SK-N-SH (cell line): ENCODE measurements at regions not wholly inside any gene's neighbourhood (a gene's known extent, or its start where the extent isn't known, plus 50 kb on each side); places are given as distances from the start of the nearest gene placed in this dataset.

ENCODE experiments used
- CTCF ChIA-PET: fragments of 300-600, 350-600 bp; formaldehyde crosslinking; extraction: SDS; loops from one replicate; lab custom pipeline; 2021; lab: Yijun Ruan, JAX
- POLR2A ChIA-PET: fragments of 350-600 bp; sonication (Branson Sonifier 250); formaldehyde crosslinking; extraction: SDS; loops from one replicate; lab custom pipeline; 2020; ENCODE audit warnings: antibody characterized with exemption, inconsistent platforms; lab: Yijun Ruan, JAX
- DNase-seq: peaks from one replicate; pipeline ENCODE4 v3.0.0; 2012
- H2AFZ ChIP-seq: fragments of 200-600 bp; sonication (generic); 2 replicates; pipeline ENCODE4 v1.8.1; 2016; ENCODE audit warnings: antibody characterized with exemption, mild to moderate bottlenecking, low read depth
- H3F3A ChIP-seq: fragments of 200-600 bp; sonication (generic); replicated peaks from 2 replicates; pipeline ENCODE3; 2016; ENCODE audit warnings: antibody characterized with exemption, mild to moderate bottlenecking; ENCODE audit not compliant: insufficient read depth
- H3K27ac ChIP-seq, 2 experiments: fragments of 200-500 bp in 1 of 2; fragments of 200-600 bp in 1 of 2; sonication (Bioruptor generic) in 1 of 2; sonication (generic), shearing (Covaris generic) in 1 of 2; 2 replicates each; pipeline versions ENCODE4 v1.5.1 to v1.6.1; 2014 to 2016; ENCODE audit warnings: low read depth in 2 of 2, inconsistent platforms in 1 of 2, low read length in 1 of 2, mild to moderate bottlenecking in 1 of 2, mixed read lengths in 1 of 2
- H3K27me3 ChIP-seq: fragments of 200-600 bp; sonication (generic), shearing (Covaris generic); 2 replicates; pipeline ENCODE4 v1.6.1; 2016; ENCODE audit warnings: mixed run types; ENCODE audit not compliant: insufficient read depth
- H3K36me3 ChIP-seq, 2 experiments: fragments of 200-500 bp in 1 of 2; fragments of 200-600 bp in 1 of 2; sonication (Bioruptor generic) in 1 of 2; sonication (generic) in 1 of 2; replicated peaks in 1 of 2; 2 replicates each; pipeline versions ENCODE3 to v1.5.1; 2014 to 2016; ENCODE audit warnings: low read length in 1 of 2, mild to moderate bottlenecking in 1 of 2; ENCODE audit not compliant: insufficient read depth in 2 of 2, control insufficient read depth in 1 of 2
- H3K4me1 ChIP-seq, 2 experiments: fragments of 200-500 bp in 1 of 2; fragments of 200-600 bp in 1 of 2; sonication (Bioruptor generic) in 1 of 2; sonication (generic), shearing (Covaris generic) in 1 of 2; 2 replicates each; pipeline versions ENCODE4 v1.5.1 to v1.6.1; 2014 to 2016; ENCODE audit warnings: low read depth in 1 of 2, low read length in 1 of 2, mixed run types in 1 of 2; ENCODE audit not compliant: insufficient read depth in 2 of 2, control insufficient read depth in 1 of 2
- H3K4me2 ChIP-seq: fragments of 200-600 bp; sonication (generic), shearing (Covaris generic); 2 replicates; pipeline ENCODE4 v1.6.1; 2017; ENCODE audit warnings: mixed run types
- H3K4me3 ChIP-seq, 2 experiments: fragments of 200-500 bp in 1 of 2; fragments of 200-600 bp in 1 of 2; sonication (Bioruptor generic) in 1 of 2; sonication (generic), shearing (Covaris generic) in 1 of 2; 2 replicates each; pipeline versions ENCODE4 v1.5.1 to v1.8.1; 2014 to 2016; ENCODE audit warnings: low read depth in 2 of 2, inconsistent platforms in 1 of 2, low read length in 1 of 2, mild to moderate bottlenecking in 1 of 2, mixed read lengths in 1 of 2, moderate library complexity in 1 of 2
- H3K79me2 ChIP-seq: fragments of 200-600 bp; sonication (generic); 2 replicates; pipeline ENCODE4 v1.8.1; 2017; ENCODE audit warnings: mild to moderate bottlenecking; ENCODE audit not compliant: insufficient read depth
- H3K9ac ChIP-seq: fragments of 200-600 bp; sonication (generic); 2 replicates; pipeline ENCODE4 v1.6.1; 2017; ENCODE audit warnings: mixed run types
- H3K9me2 ChIP-seq: fragments of 200-600 bp; sonication (generic); 2 replicates; pipeline ENCODE4 v1.6.1; 2017; ENCODE audit warnings: mixed run types
- H3K9me3 ChIP-seq: fragments of 200-600 bp; sonication (generic); 2 replicates; pipeline ENCODE4 v1.6.1; 2017; ENCODE audit warnings: mixed run types, mild to moderate bottlenecking, moderate library complexity
- H4K20me1 ChIP-seq: fragments of 200-600 bp; sonication (generic); 2 replicates; pipeline ENCODE4 v1.6.1; 2017; ENCODE audit warnings: mild to moderate bottlenecking, mixed run types; ENCODE audit not compliant: insufficient read depth
- EP300 ChIP-seq, 2 experiments: IDR thresholded peaks; 2 replicates each; pipeline versions ENCODE4 v1.4.0 to v1.6.1; 2012; ENCODE audit warnings: borderline replicate concordance in 1 of 2, low read depth in 1 of 2, low read length in 1 of 2
- EZH2phosphoT487 ChIP-seq: fragments of 200-600 bp; sonication (generic); IDR thresholded peaks from 2 replicates; pipeline ENCODE4 v1.6.1; 2017; ENCODE audit warnings: low read depth, mixed run types, mild to moderate bottlenecking, antibody characterized with exemption, moderate library complexity, borderline replicate concordance
- FOXJ3 ChIP-seq: sonication (generic); formaldehyde crosslinking; IDR thresholded peaks from 2 replicates; pipeline ENCODE4 v1.5.1; 2020; ENCODE audit warnings: mild to moderate bottlenecking, missing genetic modification reagents
- FOXM1 ChIP-seq: IDR thresholded peaks from 2 replicates; pipeline ENCODE4 v1.4.0; 2012; ENCODE audit warnings: low read depth, mild to moderate bottlenecking
- GABPA ChIP-seq: IDR thresholded peaks from 2 replicates; pipeline ENCODE4 v1.4.0; 2012; ENCODE audit warnings: low read depth, mild to moderate bottlenecking
- GATA2 ChIP-seq: sonication (generic); formaldehyde crosslinking; IDR thresholded peaks from 2 replicates; pipeline ENCODE4 v1.5.0; 2020; ENCODE audit warnings: mild to moderate bottlenecking, missing genetic modification reagents
- MXI1 ChIP-seq: IDR thresholded peaks from 2 replicates; pipeline ENCODE4 v1.6.1; 2012; ENCODE audit warnings: mild to moderate bottlenecking, low read depth, low read length, improper control_type of control experiment
- RCOR1 ChIP-seq: fragments of 150-350 bp; IDR thresholded peaks from 2 replicates; pipeline ENCODE4 v1.6.1; 2017; ENCODE audit warnings: antibody characterized with exemption, low read length
- TEAD4 ChIP-seq: IDR thresholded peaks from 2 replicates; pipeline ENCODE4 v1.4.0; 2012; ENCODE audit warnings: mild to moderate bottlenecking, borderline replicate concordance; ENCODE audit not compliant: insufficient read depth
- WGBS: methylation state at CpG from one replicate; pipeline ENCODE4 v1.1.6; 2017; ENCODE audit warnings: low lambda C conversion rate; 5-methylcytosine and 5-hydroxymethylcytosine counted together
- TF ChIP-seq, protein P1 (sequence below): fragments of 150-350 bp; IDR thresholded peaks from 2 replicates; pipeline ENCODE4 v1.6.1; 2016; ENCODE audit warnings: mild to moderate bottlenecking, low read depth, low read length
- TF ChIP-seq, protein P2 (sequence below): fragments of 150-350 bp; IDR thresholded peaks from 2 replicates; pipeline ENCODE4 v1.6.1; 2017; ENCODE audit warnings: antibody characterized with exemption, low read length, low read depth, borderline replicate concordance
- TF ChIP-seq, protein P3 (sequence below): IDR thresholded peaks from 2 replicates; pipeline ENCODE4 v1.4.0; 2012; ENCODE audit warnings: low read depth, borderline replicate concordance
- TF ChIP-seq, protein P4 (sequence below): fragments of 200-600 bp; sonication (generic); IDR thresholded peaks from 2 replicates; pipeline ENCODE4 v1.6.1; 2017; ENCODE audit warnings: antibody characterized with exemption, mild to moderate bottlenecking, moderate library complexity
- TF ChIP-seq, protein P5 (sequence below): IDR thresholded peaks from 2 replicates; pipeline ENCODE4 v1.6.1; 2012; ENCODE audit warnings: mild to moderate bottlenecking, low read depth, low read length, moderate library complexity

DNA sequence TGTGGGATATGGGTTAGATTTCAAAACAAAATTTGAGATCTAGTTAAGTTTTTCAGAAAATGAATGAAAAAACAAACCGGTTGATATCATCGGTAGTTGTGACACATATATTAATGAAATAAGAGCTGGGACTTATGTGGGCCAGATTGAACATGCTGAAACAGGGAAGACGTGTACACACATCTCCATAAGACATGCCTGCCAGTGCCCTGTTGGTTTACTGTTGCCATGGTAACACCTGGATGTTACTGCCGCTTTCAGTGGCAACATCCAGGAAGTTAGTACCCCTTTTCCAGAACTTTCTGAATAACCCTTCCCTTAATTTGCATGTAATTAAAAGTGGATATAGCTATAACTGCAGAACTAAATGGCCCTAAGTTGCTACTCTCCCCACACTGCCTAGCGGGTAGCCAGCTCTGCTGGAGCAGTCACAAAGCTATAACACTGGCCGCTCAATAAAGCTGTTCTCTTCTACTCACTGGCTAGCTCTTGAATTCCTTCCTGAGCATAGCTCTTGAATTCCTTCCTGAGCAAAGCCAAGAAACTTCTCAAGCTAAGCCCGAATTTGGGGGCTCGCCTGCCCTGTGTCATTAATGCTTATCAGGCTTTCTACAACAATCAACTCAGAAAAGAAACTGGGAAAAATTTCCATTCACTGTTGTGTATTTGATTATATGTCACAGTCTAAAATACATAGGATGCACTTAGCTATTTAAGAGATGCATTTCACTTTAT is 776.3 kb upstream of the CDH7 start:
- CTCF ChIA-PET = interaction anchor here (0.7 kb wide), 1 partner anchor 8 kb away, joined by 3 read pairs; no protein-coding TSS in a partner anchor
- WGBS = 81% methylated on average over 8 of the region's 8 CpGs
- Histone ChIP-seq H3K9me2 (no peaks in the 10 kb centered on the region), H3K79me2 (no peaks in the 10 kb centered on the region), H3K27me3 (no peaks in the 10 kb centered on the region)
- TF ChIP-seq FOXJ3 (no peak), GABPA (no peak), EP300 (IDR thresholded peaks at IDR 0.05; ENCODE audit: borderline replicate concordance in 1 of 2, low read depth in 1 of 2, low read length in 1 of 2) (no peak), MXI1 (no peak), FOXM1 (no peak), TEAD4 (no peak), EZH2phosphoT487 (no peak), RCOR1 (no peak), GATA2 (CRISPR knock-in tag) (no peak)
- TF ChIP-seq, protein P1, sequence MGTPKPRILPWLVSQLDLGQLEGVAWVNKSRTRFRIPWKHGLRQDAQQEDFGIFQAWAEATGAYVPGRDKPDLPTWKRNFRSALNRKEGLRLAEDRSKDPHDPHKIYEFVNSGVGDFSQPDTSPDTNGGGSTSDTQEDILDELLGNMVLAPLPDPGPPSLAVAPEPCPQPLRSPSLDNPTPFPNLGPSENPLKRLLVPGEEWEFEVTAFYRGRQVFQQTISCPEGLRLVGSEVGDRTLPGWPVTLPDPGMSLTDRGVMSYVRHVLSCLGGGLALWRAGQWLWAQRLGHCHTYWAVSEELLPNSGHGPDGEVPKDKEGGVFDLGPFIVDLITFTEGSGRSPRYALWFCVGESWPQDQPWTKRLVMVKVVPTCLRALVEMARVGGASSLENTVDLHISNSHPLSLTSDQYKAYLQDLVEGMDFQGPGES = no peak
- TF ChIP-seq, protein P2, sequence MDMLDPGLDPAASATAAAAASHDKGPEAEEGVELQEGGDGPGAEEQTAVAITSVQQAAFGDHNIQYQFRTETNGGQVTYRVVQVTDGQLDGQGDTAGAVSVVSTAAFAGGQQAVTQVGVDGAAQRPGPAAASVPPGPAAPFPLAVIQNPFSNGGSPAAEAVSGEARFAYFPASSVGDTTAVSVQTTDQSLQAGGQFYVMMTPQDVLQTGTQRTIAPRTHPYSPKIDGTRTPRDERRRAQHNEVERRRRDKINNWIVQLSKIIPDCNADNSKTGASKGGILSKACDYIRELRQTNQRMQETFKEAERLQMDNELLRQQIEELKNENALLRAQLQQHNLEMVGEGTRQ = no peak
- TF ChIP-seq, protein P3, sequence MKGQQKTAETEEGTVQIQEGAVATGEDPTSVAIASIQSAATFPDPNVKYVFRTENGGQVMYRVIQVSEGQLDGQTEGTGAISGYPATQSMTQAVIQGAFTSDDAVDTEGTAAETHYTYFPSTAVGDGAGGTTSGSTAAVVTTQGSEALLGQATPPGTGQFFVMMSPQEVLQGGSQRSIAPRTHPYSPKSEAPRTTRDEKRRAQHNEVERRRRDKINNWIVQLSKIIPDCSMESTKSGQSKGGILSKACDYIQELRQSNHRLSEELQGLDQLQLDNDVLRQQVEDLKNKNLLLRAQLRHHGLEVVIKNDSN = no peak
- TF ChIP-seq, protein P4, sequence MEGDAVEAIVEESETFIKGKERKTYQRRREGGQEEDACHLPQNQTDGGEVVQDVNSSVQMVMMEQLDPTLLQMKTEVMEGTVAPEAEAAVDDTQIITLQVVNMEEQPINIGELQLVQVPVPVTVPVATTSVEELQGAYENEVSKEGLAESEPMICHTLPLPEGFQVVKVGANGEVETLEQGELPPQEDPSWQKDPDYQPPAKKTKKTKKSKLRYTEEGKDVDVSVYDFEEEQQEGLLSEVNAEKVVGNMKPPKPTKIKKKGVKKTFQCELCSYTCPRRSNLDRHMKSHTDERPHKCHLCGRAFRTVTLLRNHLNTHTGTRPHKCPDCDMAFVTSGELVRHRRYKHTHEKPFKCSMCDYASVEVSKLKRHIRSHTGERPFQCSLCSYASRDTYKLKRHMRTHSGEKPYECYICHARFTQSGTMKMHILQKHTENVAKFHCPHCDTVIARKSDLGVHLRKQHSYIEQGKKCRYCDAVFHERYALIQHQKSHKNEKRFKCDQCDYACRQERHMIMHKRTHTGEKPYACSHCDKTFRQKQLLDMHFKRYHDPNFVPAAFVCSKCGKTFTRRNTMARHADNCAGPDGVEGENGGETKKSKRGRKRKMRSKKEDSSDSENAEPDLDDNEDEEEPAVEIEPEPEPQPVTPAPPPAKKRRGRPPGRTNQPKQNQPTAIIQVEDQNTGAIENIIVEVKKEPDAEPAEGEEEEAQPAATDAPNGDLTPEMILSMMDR = no peak
- TF ChIP-seq, protein P5, sequence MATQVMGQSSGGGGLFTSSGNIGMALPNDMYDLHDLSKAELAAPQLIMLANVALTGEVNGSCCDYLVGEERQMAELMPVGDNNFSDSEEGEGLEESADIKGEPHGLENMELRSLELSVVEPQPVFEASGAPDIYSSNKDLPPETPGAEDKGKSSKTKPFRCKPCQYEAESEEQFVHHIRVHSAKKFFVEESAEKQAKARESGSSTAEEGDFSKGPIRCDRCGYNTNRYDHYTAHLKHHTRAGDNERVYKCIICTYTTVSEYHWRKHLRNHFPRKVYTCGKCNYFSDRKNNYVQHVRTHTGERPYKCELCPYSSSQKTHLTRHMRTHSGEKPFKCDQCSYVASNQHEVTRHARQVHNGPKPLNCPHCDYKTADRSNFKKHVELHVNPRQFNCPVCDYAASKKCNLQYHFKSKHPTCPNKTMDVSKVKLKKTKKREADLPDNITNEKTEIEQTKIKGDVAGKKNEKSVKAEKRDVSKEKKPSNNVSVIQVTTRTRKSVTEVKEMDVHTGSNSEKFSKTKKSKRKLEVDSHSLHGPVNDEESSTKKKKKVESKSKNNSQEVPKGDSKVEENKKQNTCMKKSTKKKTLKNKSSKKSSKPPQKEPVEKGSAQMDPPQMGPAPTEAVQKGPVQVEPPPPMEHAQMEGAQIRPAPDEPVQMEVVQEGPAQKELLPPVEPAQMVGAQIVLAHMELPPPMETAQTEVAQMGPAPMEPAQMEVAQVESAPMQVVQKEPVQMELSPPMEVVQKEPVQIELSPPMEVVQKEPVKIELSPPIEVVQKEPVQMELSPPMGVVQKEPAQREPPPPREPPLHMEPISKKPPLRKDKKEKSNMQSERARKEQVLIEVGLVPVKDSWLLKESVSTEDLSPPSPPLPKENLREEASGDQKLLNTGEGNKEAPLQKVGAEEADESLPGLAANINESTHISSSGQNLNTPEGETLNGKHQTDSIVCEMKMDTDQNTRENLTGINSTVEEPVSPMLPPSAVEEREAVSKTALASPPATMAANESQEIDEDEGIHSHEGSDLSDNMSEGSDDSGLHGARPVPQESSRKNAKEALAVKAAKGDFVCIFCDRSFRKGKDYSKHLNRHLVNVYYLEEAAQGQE = no peak
- TF ChIP-seq, all 33 proteins: peak for 0
- H4K20me1 ChIP-seq = no peaks in the 10 kb centered on the region
- POLR2A ChIA-PET = no interaction called here
- H3K4me3 ChIP-seq = no peak overlapping the region
- no peaks in the 10 kb centered on the region for H3F3A ChIP-seq
- H3K9ac ChIP-seq = no peak overlapping the region
- no peak overlapping the region for H2AFZ ChIP-seq
- DNase-seq = no peak
- no peak overlapping the region for H3K4me2 ChIP-seq
- H3K27ac ChIP-seq = no peak overlapping the region
- H3K36me3 ChIP-seq = no peaks in the 10 kb centered on the region
- H3K9me3 ChIP-seq = no peaks in the 10 kb centered on the region
- peaks cover 3 to 10% of the 10 kb centered on the region in 2 experiments; a peak in 2 of 4 replicates for H3K4me1 ChIP-seq
